H1 (cell line): ENCODE measurements at regions not wholly inside any gene's neighbourhood (a gene's known extent, or its start where the extent isn't known, plus 50 kb on each side); places are given as distances from the start of the nearest gene placed in this dataset.

Experiments used
- BRCA1 ChIP-seq: IDR thresholded peaks from 2 replicates; pipeline ENCODE4 v1.6.1; 2012; ENCODE audit warnings: low read depth, low read length, improper control_type of control experiment
- EP300 ChIP-seq, 2 experiments: IDR thresholded peaks; 1 replicate in 1 of 2; 2 replicates in 1 of 2; pipeline ENCODE4 v1.6.1; 2011 to 2012; ENCODE audit warnings: low read depth in 2 of 2, low read length in 2 of 2, mild to moderate bottlenecking in 2 of 2, borderline replicate concordance in 1 of 2, inconsistent platforms in 1 of 2, moderate library complexity in 1 of 2
- EZH2 ChIP-seq: fragments of 200-600 bp; sonication (generic); IDR thresholded peaks from 2 replicates; pipeline ENCODE4 v1.7.1; 2012; ENCODE audit warnings: low read depth, mild to moderate bottlenecking, moderate library complexity, low read length, inconsistent platforms; ENCODE audit not compliant: severe bottlenecking
- JUND ChIP-seq: IDR thresholded peaks from 2 replicates; pipeline ENCODE4 v1.6.1; 2011; ENCODE audit warnings: mild to moderate bottlenecking, improper control_type of control experiment, low read length
- PHF8 ChIP-seq: fragments of 200-600 bp; sonication (generic); conservative IDR thresholded peaks from 2 replicates; pipeline ENCODE4 v1.7.1; 2012; ENCODE audit warnings: low read depth, mild to moderate bottlenecking, inconsistent platforms, low read length, moderate library complexity
- POLR2A ChIP-seq, 2 experiments: IDR thresholded peaks; 1 replicate in 1 of 2; 2 replicates in 1 of 2; pipeline ENCODE4 v1.6.1; 2011; ENCODE audit warnings: low read depth in 2 of 2, low read length in 2 of 2, mild to moderate bottlenecking in 2 of 2; ENCODE audit errors: control extremely low read depth in 1 of 2
- POLR2AphosphoS5 ChIP-seq: IDR thresholded peaks from 2 replicates; pipeline ENCODE4 v1.6.1; 2011; ENCODE audit warnings: low read depth, low read length
- SUZ12 ChIP-seq: fragments of 200-600 bp; sonication (generic); IDR thresholded peaks from 2 replicates; pipeline ENCODE4 v1.6.1; 2012; ENCODE audit warnings: mild to moderate bottlenecking, inconsistent platforms, low read length, moderate library complexity, mixed read lengths
- TF ChIP-seq, protein P1 (sequence below), 3 experiments: IDR thresholded peaks; 1 replicate in 2 of 3; 2 replicates in 1 of 3; pipeline versions ENCODE4 v1.5.1 to v1.6.1; 2011; ENCODE audit warnings: low read length in 3 of 3, mild to moderate bottlenecking in 3 of 3, inconsistent platforms in 2 of 3, low read depth in 1 of 3, moderate library complexity in 1 of 3; ENCODE audit not compliant: insufficient read depth in 1 of 3; ENCODE audit errors: control extremely low read depth in 1 of 3

GRCh38 chr5:162929104-162929503 is 508.3 kb upstream of the CCNG1 start:
- TF ChIP-seq POLR2AphosphoS5 (no peak), JUND (no peak), POLR2A (IDR thresholded peaks at IDR 0.05; ENCODE audit: control extremely low read depth in 1 of 2, low read depth in 2 of 2, low read length in 2 of 2) (no peak), SUZ12 (no peak), PHF8 (no peak), EP300 (IDR thresholded peaks at IDR 0.05; ENCODE audit: borderline replicate concordance in 1 of 2, low read depth in 2 of 2, low read length in 2 of 2) (no peak), BRCA1 (no peak), EZH2 (no peak)
- TF ChIP-seq, protein P1, sequence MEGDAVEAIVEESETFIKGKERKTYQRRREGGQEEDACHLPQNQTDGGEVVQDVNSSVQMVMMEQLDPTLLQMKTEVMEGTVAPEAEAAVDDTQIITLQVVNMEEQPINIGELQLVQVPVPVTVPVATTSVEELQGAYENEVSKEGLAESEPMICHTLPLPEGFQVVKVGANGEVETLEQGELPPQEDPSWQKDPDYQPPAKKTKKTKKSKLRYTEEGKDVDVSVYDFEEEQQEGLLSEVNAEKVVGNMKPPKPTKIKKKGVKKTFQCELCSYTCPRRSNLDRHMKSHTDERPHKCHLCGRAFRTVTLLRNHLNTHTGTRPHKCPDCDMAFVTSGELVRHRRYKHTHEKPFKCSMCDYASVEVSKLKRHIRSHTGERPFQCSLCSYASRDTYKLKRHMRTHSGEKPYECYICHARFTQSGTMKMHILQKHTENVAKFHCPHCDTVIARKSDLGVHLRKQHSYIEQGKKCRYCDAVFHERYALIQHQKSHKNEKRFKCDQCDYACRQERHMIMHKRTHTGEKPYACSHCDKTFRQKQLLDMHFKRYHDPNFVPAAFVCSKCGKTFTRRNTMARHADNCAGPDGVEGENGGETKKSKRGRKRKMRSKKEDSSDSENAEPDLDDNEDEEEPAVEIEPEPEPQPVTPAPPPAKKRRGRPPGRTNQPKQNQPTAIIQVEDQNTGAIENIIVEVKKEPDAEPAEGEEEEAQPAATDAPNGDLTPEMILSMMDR (IDR thresholded peaks at IDR 0.05; ENCODE audit: control extremely low read depth in 1 of 3, insufficient read depth in 1 of 3, low read depth in 1 of 3, low read length in 3 of 3): no peak
